ENCODE measurements at regions not wholly inside any gene's neighbourhood (a gene's known extent, or its start where the extent isn't known, plus 50 kb on each side); places are given as distances from the start of the nearest gene placed in this dataset.
"Not testable (repeated sequence)": the region's sequence is repeated elsewhere in the genome, so short reads cannot be mapped to it uniquely, and the experiment has no call there.

GRCh38 chr5:91311697-91312501, 71.2 kb downstream of the ARRDC3 start:
- no peaks in the 10 kb centered on the region for H3K36me3 ChIP-seq (ENCODE audit: insufficient read depth, low read length, poor library complexity, severe bottlenecking)
- TF ChIP-seq CTCF (conservative IDR thresholded peaks at IDR 0.05; ENCODE audit: low read depth, low read length) = peak; percentile 32; the same call in 1 of the 2 replicates
- no peak for TF ChIP-seq EZH2 (IDR thresholded peaks at IDR 0.05; ENCODE audit: borderline replicate concordance, low read depth, low read length, poor library complexity, severe bottlenecking)
- POLR2A ChIA-PET (ENCODE audit: low non-redundant PET) = interaction anchor here (0.7 kb wide), 2 partner anchors 13 to 86 kb away, joined by 3 to 4 read pairs; no protein-coding TSS in a partner anchor
- no peaks in the 10 kb centered on the region for H3K9me3 ChIP-seq (ENCODE audit: low read depth, low read length, poor library complexity, severe bottlenecking)
- intact Hi-C loops (cut with micrococcal nuclease; ENCODE audit: unreplicated experiment) = loop anchor here (10.0 kb wide), 1 partner anchor 207 kb away; no protein-coding TSS in a partner anchor
- no peaks in the 10 kb centered on the region for H3K27me3 ChIP-seq (replicated peaks; ENCODE audit: insufficient read depth, low read depth, low read length, poor library complexity)
- H3K27ac ChIP-seq (ENCODE audit: low read depth, low read length, poor library complexity, severe bottlenecking) = peak overlapping the region; percentile 77
- peak; percentile 75 for DNase-seq (ENCODE audit: low spot score)
- CTCF ChIA-PET = no interaction called here
- peak overlapping the region; percentile 2 for H3K4me3 ChIP-seq (ENCODE audit: low read depth, low read length, poor library complexity, severe bottlenecking)
- no TSS peak for BruUV-seq (replicated peaks)
- peaks cover 38% of the 10 kb centered on the region for H3K4me1 ChIP-seq (ENCODE audit: insufficient read depth, low read length, poor library complexity, severe bottlenecking)

- intact Hi-C loops (cut with micrococcal nuclease; ENCODE audit: unreplicated experiment) = loop anchor here (10.0 kb wide), 1 partner anchor 206 kb away; no protein-coding TSS in a partner anchor
Observed at GRCh38 chr5:91311168-91311696, 71.9 kb downstream of the ARRDC3 start.

GRCh38 chr5:91308157-91308556, 75.0 kb downstream of the ARRDC3 start:
- BruUV-seq (replicated peaks); CTCF ChIA-PET; DNase-seq (ENCODE audit: low spot score); intact Hi-C loops (cut with micrococcal nuclease; ENCODE audit: unreplicated experiment); H3K27me3 ChIP-seq (replicated peaks; ENCODE audit: insufficient read depth, low read depth, low read length, poor library complexity); H3K4me3 ChIP-seq (ENCODE audit: low read depth, low read length, poor library complexity, severe bottlenecking); POLR2A ChIA-PET (ENCODE audit: low non-redundant PET); H3K36me3 ChIP-seq (ENCODE audit: insufficient read depth, low read length, poor library complexity, severe bottlenecking); H3K27ac ChIP-seq (ENCODE audit: low read depth, low read length, poor library complexity, severe bottlenecking); H3K9me3 ChIP-seq (ENCODE audit: low read depth, low read length, poor library complexity, severe bottlenecking): not testable (repeated sequence)
- H3K4me1 ChIP-seq (ENCODE audit: insufficient read depth, low read length, poor library complexity, severe bottlenecking) = peaks cover 32% of the 10 kb centered on the region

More at GRCh38 chr5:91311168-91311696, 71.9 kb downstream of the ARRDC3 start:
- DNase-seq (ENCODE audit: low spot score) = no peak
- Histone ChIP-seq H3K27me3 (replicated peaks; ENCODE audit: insufficient read depth, low read depth, low read length, poor library complexity) (no peaks in the 10 kb centered on the region), H3K36me3 (ENCODE audit: insufficient read depth, low read length, poor library complexity, severe bottlenecking) (no peaks in the 10 kb centered on the region), H3K27ac (ENCODE audit: low read depth, low read length, poor library complexity, severe bottlenecking) (peak overlapping the region; percentile 77), H3K9me3 (ENCODE audit: low read depth, low read length, poor library complexity, severe bottlenecking) (no peaks in the 10 kb centered on the region), H3K4me1 (ENCODE audit: insufficient read depth, low read length, poor library complexity, severe bottlenecking) (peaks cover 40% of the 10 kb centered on the region), H3K4me3 (ENCODE audit: low read depth, low read length, poor library complexity, severe bottlenecking) (no peak overlapping the region)
- ChIA-PET POLR2A (ENCODE audit: low non-redundant PET) (interaction anchor here (0.7 kb wide), 2 partner anchors 12 to 86 kb away, joined by 3 to 4 read pairs; no protein-coding TSS in a partner anchor), CTCF (no interaction called here)
- TF ChIP-seq EZH2 (IDR thresholded peaks at IDR 0.05; ENCODE audit: borderline replicate concordance, low read depth, low read length, poor library complexity, severe bottlenecking) (no peak), CTCF (conservative IDR thresholded peaks at IDR 0.05; ENCODE audit: low read depth, low read length) (no peak)
- BruUV-seq (replicated peaks) = no TSS peak

All from A673 (cell line).